T-cell (primary cell): ENCODE measurements at regions not wholly inside any gene's neighbourhood (a gene's known extent, or its start where the extent isn't known, plus 50 kb on each side); places are given as distances from the start of the nearest gene placed in this dataset.

ENCODE experiments used
- ATAC-seq, 4 experiments: fragments of 200-7000 bp in 3 of 4; fragments of 150-1000 bp in 1 of 4; cut with Tn5 transposase; replicated peaks in 1 of 4; 1 replicate in 3 of 4; 2 replicates in 1 of 4; pipeline ENCODE4 v1.10.0; 2021; ENCODE audit warnings: moderate library complexity in 3 of 4, mild to moderate bottlenecking in 2 of 4, moderate number of reproducible peaks in 1 of 4
- CTCF ChIA-PET, 2 donors: fragments of 300-600 bp; sonication (Branson Sonifier 250); formaldehyde crosslinking; loops; one replicate each; lab custom pipeline; 2022; ENCODE audit warnings: antibody characterized with exemption in 2 of 2; lab: Charles Lee
- POLR2A ChIA-PET, 2 donors: fragments of 300-600 bp; sonication (Branson Sonifier 250); formaldehyde crosslinking; loops; one replicate each; lab custom pipeline; 2022; ENCODE audit warnings: antibody characterized with exemption in 2 of 2; lab: Charles Lee
- DNase-seq, 35 experiments: peaks; one replicate each; pipeline versions ENCODE4 v3.0.0 to v3.0.0-alpha.2; 2013 to 2023
- H3K27ac ChIP-seq: one replicate; pipeline ENCODE4 v1.5.1; 2013; ENCODE audit warnings: low read length
- H3K27me3 ChIP-seq, 2 experiments: replicated peaks in 1 of 2; 1 replicate in 1 of 2; 2 replicates in 1 of 2; pipeline versions ENCODE4 v1.6.1 to v1.7.0; 2013; ENCODE audit warnings: low read length in 1 of 2, mixed read lengths in 1 of 2; ENCODE audit not compliant: control insufficient read depth in 2 of 2, insufficient read depth in 2 of 2; ENCODE audit errors: extremely low read depth in 1 of 2
- H3K36me3 ChIP-seq, 2 donors: 1 replicate in 1 of 2; 2 replicates in 1 of 2; pipeline versions ENCODE4 v1.6.1 to v1.7.0; 2013; ENCODE audit warnings: low read length in 1 of 2; ENCODE audit not compliant: control insufficient read depth in 2 of 2, insufficient read depth in 1 of 2; ENCODE audit errors: extremely low read depth in 1 of 2
- H3K4me1 ChIP-seq, 2 experiments: 1 replicate in 1 of 2; 2 replicates in 1 of 2; pipeline versions ENCODE4 v1.6.1 to v1.7.0; 2013; ENCODE audit warnings: low read length in 2 of 2, mixed read lengths in 1 of 2; ENCODE audit not compliant: insufficient read depth in 2 of 2, control insufficient read depth in 1 of 2; ENCODE audit errors: extremely low read depth in 1 of 2
- H3K4me3 ChIP-seq, 2 donors: 1 replicate in 1 of 2; 2 replicates in 1 of 2; pipeline versions ENCODE4 v1.5.1 to v1.7.0; 2013; ENCODE audit warnings: mild to moderate bottlenecking in 2 of 2, low read length in 1 of 2, moderate library complexity in 1 of 2; ENCODE audit not compliant: control insufficient read depth in 1 of 2; ENCODE audit errors: extremely low read depth in 1 of 2
- H3K9me3 ChIP-seq: 2 replicates; pipeline ENCODE4 v1.7.0; 2013
- H3K27ac Mint-ChIP-seq, 2 donors: one replicate each; pipeline ENCODE4 v1.8.0; 2020 to 2021; ENCODE audit warnings: mild to moderate bottlenecking in 2 of 2, mixed read lengths in 2 of 2
- H3K27me3 Mint-ChIP-seq, 2 donors: one replicate each; pipeline ENCODE4 v1.8.0; 2021 to 2022; ENCODE audit warnings: mixed read lengths in 2 of 2
- H3K36me3 Mint-ChIP-seq: one replicate; pipeline ENCODE4 v1.8.0; 2021; ENCODE audit warnings: mixed read lengths
- H3K4me1 Mint-ChIP-seq, 3 donors: one replicate each; pipeline ENCODE4 v1.8.0; 2020 to 2022; ENCODE audit warnings: mixed read lengths in 3 of 3, mild to moderate bottlenecking in 1 of 3
- H3K4me3 Mint-ChIP-seq, 3 donors: one replicate each; pipeline ENCODE4 v1.8.0; 2020 to 2022; ENCODE audit warnings: mild to moderate bottlenecking in 3 of 3, mixed read lengths in 3 of 3, moderate library complexity in 3 of 3
- H3K9me3 Mint-ChIP-seq, 3 donors: one replicate each; pipeline ENCODE4 v1.8.0; 2020 to 2022; ENCODE audit warnings: mixed read lengths in 3 of 3
- WGBS: methylation state at CpG from one replicate; pipeline ENCODE4 v1.1.5; 2013; ENCODE audit warnings: missing lambda C conversion rate; ENCODE audit not compliant: insufficient coverage; 5-methylcytosine and 5-hydroxymethylcytosine counted together

DNA sequence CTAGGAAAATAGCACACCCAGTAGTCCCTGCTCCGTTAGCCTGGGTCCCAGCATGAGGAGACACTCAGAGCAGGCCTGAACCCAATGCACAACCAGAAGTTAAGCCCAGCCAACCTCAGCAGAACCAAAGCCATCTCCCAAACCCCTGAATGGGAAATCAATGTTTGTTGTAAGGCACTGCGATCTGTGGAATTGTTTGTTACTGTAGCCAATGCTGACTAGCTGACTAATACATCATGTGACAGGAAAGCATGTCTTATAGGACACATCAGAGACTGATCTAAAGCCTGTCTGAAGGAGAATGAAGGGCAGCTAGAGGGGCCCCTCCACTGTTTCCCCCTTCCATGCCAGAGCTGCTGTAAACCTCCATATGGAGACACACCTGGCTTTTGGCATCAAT, 96.4 kb downstream of the MARCHF4 start:
- POLR2A ChIA-PET, result no interaction called here
- Mint-ChIP-seq H3K27me3 (peaks cover 0 to 13% of the 10 kb centered on the region in 2 donors), H3K4me1 (no peaks in the 10 kb centered on the region), H3K4me3 (no peak overlapping the region), H3K36me3 (no peaks in the 10 kb centered on the region), H3K9me3 (peaks cover 0 to 6% (median 0%) of the 10 kb centered on the region in 3 donors), H3K27ac (no peak overlapping the region)
- CTCF ChIA-PET, result no interaction called here
- Histone ChIP-seq H3K27ac (no peak overlapping the region), H3K9me3 (no peaks in the 10 kb centered on the region), H3K4me3 (no peak overlapping the region), H3K36me3 (no peaks in the 10 kb centered on the region), H3K27me3 (peaks cover 0 to 9% of the 10 kb centered on the region in 2 experiments), H3K4me1 (no peaks in the 10 kb centered on the region)
- ATAC-seq (no peak), DNase-seq (no peak)
- 86% methylated on average over 1 of the region's 2 CpGs for WGBS

DNA sequence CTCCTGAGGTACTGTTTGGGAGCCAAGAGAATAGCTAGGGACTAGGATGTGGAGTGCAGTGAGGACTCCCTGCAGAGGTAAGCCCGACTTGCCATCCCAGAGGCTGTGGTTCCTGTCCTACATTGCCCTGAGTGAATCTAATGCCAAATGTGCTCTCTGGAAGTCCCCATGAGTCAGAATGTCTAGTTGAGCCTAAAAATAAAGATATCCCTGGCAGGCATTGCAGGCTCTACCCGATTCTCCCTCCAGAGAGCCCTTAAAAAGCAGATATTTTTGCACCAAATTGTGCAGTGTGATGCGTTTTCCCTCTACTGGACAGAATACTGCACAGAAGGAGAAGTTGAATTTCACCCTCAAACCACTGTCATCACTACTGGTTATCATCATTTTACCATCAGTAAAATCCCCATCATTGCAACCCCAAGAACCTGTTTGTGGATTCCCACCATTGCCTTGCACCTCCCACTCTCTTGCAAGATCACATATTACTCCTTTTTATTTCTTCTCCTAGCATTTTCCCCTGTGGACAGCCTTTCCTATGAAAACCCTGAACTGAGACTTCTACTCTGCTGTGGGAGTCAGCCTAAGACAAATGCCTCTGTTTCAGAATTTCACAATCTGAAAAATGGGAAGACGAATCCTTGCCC, 98.0 kb downstream of the MARCHF4 start:
- Histone ChIP-seq H3K4me1 (no peaks in the 10 kb centered on the region), H3K9me3 (no peaks in the 10 kb centered on the region), H3K36me3 (no peaks in the 10 kb centered on the region), H3K27me3 (peaks cover 0 to 9% of the 10 kb centered on the region in 2 experiments), H3K4me3 (no peak overlapping the region), H3K27ac (no peak overlapping the region)
- DNase-seq (no peak), ATAC-seq (no peak)
- H3K36me3 Mint-ChIP-seq, result no peaks in the 10 kb centered on the region
- ChIA-PET POLR2A (interaction anchor here in 1 of 2 donors (0.7 kb wide), 1 partner anchor 9 kb away, joined by 3 read pairs; no protein-coding TSS in a partner anchor), CTCF (no interaction called here)
- no peaks in the 10 kb centered on the region for H3K4me1 Mint-ChIP-seq
- no peak overlapping the region for H3K4me3 Mint-ChIP-seq
- H3K9me3 Mint-ChIP-seq, result peaks cover 0 to 11% (median 0%) of the 10 kb centered on the region in 3 donors
- no peak overlapping the region for H3K27ac Mint-ChIP-seq
- H3K27me3 Mint-ChIP-seq, result peaks cover 0 to 13% of the 10 kb centered on the region in 2 donors
- WGBS, result 46% methylated on average over 3 of the region's 4 CpGs

DNA sequence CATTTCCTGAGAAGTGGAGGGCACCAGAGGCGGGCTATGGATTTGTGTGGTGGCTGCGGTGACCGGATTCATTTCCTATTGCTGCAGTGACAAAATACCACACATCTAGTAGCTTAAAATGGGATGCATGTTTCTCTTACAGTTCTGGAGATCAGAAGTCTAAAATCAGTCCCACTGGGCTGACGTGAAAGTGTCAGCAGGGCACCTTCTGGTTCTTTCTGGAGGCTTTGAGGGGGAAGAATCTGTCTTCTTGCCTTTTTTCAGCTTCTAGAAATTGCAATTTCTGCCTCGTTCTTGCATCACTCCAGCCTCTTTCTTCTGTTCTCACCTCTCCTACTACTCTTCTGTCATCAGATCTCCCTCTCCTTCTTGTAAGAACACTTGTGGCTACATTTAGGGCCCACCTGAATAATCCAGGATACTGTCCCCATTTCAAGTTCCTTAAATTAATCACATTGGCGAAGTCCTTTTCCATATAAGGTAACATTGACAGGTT, 111.2 kb downstream of the MARCHF4 start:
- ATAC-seq, result no peak
- Mint-ChIP-seq H3K27ac (no peak overlapping the region), H3K4me3 (no peak overlapping the region), H3K9me3 (no peaks in the 10 kb centered on the region), H3K27me3 (peaks cover 0 to 2% of the 10 kb centered on the region in 2 donors), H3K4me1 (no peaks in the 10 kb centered on the region), H3K36me3 (no peaks in the 10 kb centered on the region)
- Histone ChIP-seq H3K36me3 (no peaks in the 10 kb centered on the region), H3K27me3 (peaks cover 0 to 12% of the 10 kb centered on the region in 2 experiments), H3K4me3 (no peak overlapping the region), H3K4me1 (no peaks in the 10 kb centered on the region), H3K9me3 (no peaks in the 10 kb centered on the region), H3K27ac (no peak overlapping the region)
- CTCF ChIA-PET, result interaction anchor here in 1 of 2 donors (0.7 kb wide), 1 partner anchor 620 kb away, joined by 3 read pairs; no protein-coding TSS in a partner anchor
- no peak for DNase-seq
- POLR2A ChIA-PET, result interaction anchor here in 1 of 2 donors (0.6 kb wide), 1 partner anchor 1871 kb away, joined by 3 read pairs; no protein-coding TSS in a partner anchor
- WGBS, result 60% methylated on average over 1 of the region's 6 CpGs

DNA sequence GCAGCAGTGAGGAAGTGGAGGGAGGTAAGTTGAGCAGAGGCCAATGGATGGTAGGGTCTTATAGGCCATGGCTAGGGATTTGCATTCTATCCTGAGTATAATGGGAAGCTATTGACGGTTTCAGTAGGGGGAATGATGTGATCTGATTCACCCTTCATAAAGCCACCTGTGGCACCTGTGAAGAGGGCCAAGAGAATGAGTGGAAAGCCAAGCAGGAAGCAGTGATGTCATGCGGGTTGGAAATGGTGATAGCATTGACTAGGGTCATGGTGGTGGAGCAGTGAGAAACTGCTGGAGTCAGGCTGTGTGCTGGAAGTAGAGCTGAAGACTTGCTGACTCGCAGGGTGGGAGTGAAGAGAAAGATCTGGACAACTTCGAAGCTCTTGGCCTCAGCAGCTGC, 111.7 kb downstream of the MARCHF4 start:
- Histone ChIP-seq H3K27me3 (peaks cover 0 to 12% of the 10 kb centered on the region in 2 experiments), H3K27ac (no peak overlapping the region), H3K9me3 (no peaks in the 10 kb centered on the region), H3K4me3 (no peak overlapping the region), H3K36me3 (no peaks in the 10 kb centered on the region), H3K4me1 (no peaks in the 10 kb centered on the region)
- DNase-seq, result no peak
- no peak for ATAC-seq
- Mint-ChIP-seq H3K27ac (no peak overlapping the region), H3K36me3 (no peaks in the 10 kb centered on the region), H3K4me3 (no peak overlapping the region), H3K9me3 (no peaks in the 10 kb centered on the region), H3K4me1 (no peaks in the 10 kb centered on the region), H3K27me3 (peaks cover 0 to 2% of the 10 kb centered on the region in 2 donors)
- CTCF ChIA-PET, result no interaction called here
- POLR2A ChIA-PET, result no interaction called here
- 81% methylated on average over 4 of the region's 4 CpGs for WGBS

DNA sequence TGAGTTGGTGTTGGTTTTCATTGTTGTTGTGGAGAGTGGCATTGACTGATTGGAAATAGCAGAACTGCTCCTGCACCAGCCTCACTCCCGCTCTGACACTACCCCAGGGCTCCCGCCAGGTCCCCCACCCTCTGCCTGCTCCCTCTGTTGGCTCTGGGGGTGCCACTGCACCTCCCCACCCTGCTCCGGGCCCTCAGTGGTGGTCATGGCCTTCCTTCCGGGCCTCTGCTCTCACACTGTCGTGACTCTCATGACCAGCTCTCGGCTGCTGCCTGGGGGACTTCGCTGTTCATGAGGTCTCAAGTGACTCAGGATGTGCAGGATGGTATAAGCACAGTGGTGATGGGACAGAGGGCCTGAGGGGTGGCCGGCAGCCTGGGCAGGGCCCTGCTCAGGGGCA, 113.2 kb downstream of the MARCHF4 start:
- Histone ChIP-seq H3K4me1 (no peaks in the 10 kb centered on the region), H3K4me3 (no peak overlapping the region), H3K27ac (no peak overlapping the region), H3K27me3 (peaks cover 0 to 12% of the 10 kb centered on the region in 2 experiments), H3K9me3 (no peaks in the 10 kb centered on the region), H3K36me3 (no peaks in the 10 kb centered on the region)
- Mint-ChIP-seq H3K36me3 (no peaks in the 10 kb centered on the region), H3K9me3 (no peaks in the 10 kb centered on the region), H3K4me3 (no peak overlapping the region), H3K27ac (no peak overlapping the region), H3K27me3 (peaks cover 0 to 2% of the 10 kb centered on the region in 2 donors), H3K4me1 (no peaks in the 10 kb centered on the region)
- WGBS, result 96% methylated on average over 8 of the region's 8 CpGs
- ChIA-PET CTCF (no interaction called here), POLR2A (no interaction called here)
- DNase-seq, result no peak
- no peak for ATAC-seq

DNA sequence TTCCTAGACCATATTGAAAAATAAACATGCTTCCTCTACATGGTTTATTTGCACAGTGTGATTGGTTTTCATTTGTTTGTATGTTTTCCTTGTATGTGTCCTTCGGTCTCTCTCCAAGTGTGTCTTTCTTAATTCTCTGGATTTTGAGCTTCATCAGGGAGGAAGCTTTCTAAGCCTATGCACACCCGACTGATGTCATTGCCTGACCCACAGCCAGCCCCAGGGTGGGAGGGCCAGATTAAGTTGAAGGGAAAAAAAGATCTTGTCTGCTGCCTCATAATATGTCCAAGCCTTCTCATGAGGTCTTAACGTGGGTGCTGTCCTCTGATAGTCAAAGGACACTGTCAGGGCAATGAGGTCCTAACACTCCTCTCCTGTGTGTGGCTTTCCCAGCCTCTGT, 115.2 kb downstream of the MARCHF4 start:
- WGBS, result 67% methylated on average over 2 of the region's 3 CpGs
- H3K27ac Mint-ChIP-seq, result no peak overlapping the region
- POLR2A ChIA-PET, result no interaction called here

More for the DNA sequence above, 115.2 kb downstream of the MARCHF4 start:
- Mint-ChIP-seq H3K4me3 (no peak overlapping the region), H3K27me3 (no peaks in the 10 kb centered on the region), H3K4me1 (no peaks in the 10 kb centered on the region), H3K36me3 (no peaks in the 10 kb centered on the region), H3K9me3 (no peaks in the 10 kb centered on the region)
- H3K27ac ChIP-seq, result no peak overlapping the region
- peaks cover 0 to 12% of the 10 kb centered on the region in 2 experiments for H3K27me3 ChIP-seq
- CTCF ChIA-PET, result no interaction called here
- H3K4me1 ChIP-seq, result no peaks in the 10 kb centered on the region
- ATAC-seq (no peak), DNase-seq (no peak)
- no peak overlapping the region for H3K4me3 ChIP-seq
- no peaks in the 10 kb centered on the region for H3K9me3 ChIP-seq
- H3K36me3 ChIP-seq, result no peaks in the 10 kb centered on the region
